ENCODE measurements at regions not wholly inside any gene's neighbourhood (a gene's known extent, or its start where the extent isn't known, plus 50 kb on each side); places are given as distances from the start of the nearest gene placed in this dataset.

DNA sequence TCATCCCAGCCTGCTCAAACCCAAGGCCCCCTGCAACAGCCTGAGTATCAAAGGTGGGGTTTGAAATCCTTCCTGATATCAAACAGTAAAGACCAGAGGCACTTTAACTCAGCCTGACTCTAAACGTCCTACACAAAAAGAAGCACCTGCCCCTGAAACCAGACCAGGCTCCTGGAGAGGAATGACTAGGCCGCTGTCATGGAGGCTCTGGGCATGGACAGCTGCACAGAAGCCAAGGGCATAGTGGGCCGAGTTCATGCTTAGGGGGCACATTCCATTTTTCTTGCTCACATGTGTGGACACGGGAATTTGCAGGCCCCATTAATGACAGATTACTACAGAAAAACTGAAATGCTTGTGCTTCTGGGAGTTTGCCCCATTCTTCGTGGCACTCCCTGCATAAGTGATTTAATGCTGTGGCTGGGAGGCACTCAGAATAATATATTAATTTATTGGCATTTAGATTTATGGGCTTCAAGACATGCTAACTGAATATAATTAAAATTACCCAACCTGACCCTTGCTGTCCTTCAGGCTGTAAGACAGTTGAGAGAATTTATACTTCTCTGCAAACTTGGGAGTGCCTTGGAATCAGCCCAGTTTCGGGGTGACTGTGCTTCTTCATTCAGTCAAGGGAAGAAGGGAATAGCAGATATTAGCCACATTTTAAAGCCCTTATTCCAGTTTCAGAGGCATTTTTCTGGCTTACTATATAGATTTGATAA lies 105.5 kb downstream of the GYPC start:
- no peak for TF ChIP-seq CTCF (IDR thresholded peaks at IDR 0.05)
- no peak for TF ChIP-seq POLR2A (IDR thresholded peaks at IDR 0.05)
- TF ChIP-seq POLR2AphosphoS5 (IDR thresholded peaks at IDR 0.05; ENCODE audit: insufficient read depth in 1 of 2, low read depth in 1 of 2) = no peak
